IMR-90 (cell line): ENCODE measurements at regions not wholly inside any gene's neighbourhood (a gene's known extent, or its start where the extent isn't known, plus 50 kb on each side); places are given as distances from the start of the nearest gene placed in this dataset.

Source experiments
- ATAC-seq: fragments of 200-7000 bp; cut with Tn5 transposase; 2 replicates; pipeline ENCODE4 v1.9.1; 2020; ENCODE audit warnings: low read depth, mild to moderate bottlenecking, moderate library complexity
- BruUV-seq: library from RNA; stranded (reverse); fragments of 400-500 nt; replicated peaks from 2 replicates; lab custom pipeline; 2021; lab: Mats Ljungman, UMichigan
- CTCF ChIA-PET: fragments of 300-600 bp; formaldehyde crosslinking; extraction: SDS; loops from one replicate; lab custom pipeline; 2021; ENCODE audit warnings: antibody characterized with exemption; lab: Yijun Ruan, JAX
- POLR2A ChIA-PET: fragments of 300-600 bp; sonication (Branson Sonifier 250); formaldehyde crosslinking; loops from one replicate; lab custom pipeline; 2022; ENCODE audit warnings: antibody characterized with exemption; ENCODE audit not compliant: unreplicated experiment; lab: Charles Lee
- DNase-seq: peaks from one replicate; pipeline ENCODE4 v3.0.0; 2013
- H2AFZ ChIP-seq: replicated peaks from 2 replicates; pipeline ENCODE3; 2013; ENCODE audit warnings: low read length, mild to moderate bottlenecking; ENCODE audit not compliant: poor library complexity
- H2AK5ac ChIP-seq: 2 replicates; pipeline ENCODE4 v1.6.1; 2013; ENCODE audit warnings: low read depth, low read length, inconsistent platforms
- H2AK9ac ChIP-seq: replicated peaks from 2 replicates; pipeline ENCODE3; 2013; ENCODE audit warnings: mild to moderate bottlenecking, low read depth, low read length, moderate library complexity; ENCODE audit not compliant: poor library complexity
- H2BK120ac ChIP-seq: 2 replicates; pipeline ENCODE4 v1.6.1; 2013; ENCODE audit warnings: low read depth, low read length, inconsistent platforms
- H2BK15ac ChIP-seq: 3 replicates; pipeline ENCODE4 v1.6.1; 2013; ENCODE audit warnings: low read depth, low read length, inconsistent platforms
- H2BK20ac ChIP-seq: 2 replicates; pipeline ENCODE4 v1.6.1; 2013; ENCODE audit warnings: low read depth, mild to moderate bottlenecking, inconsistent platforms, low read length, moderate library complexity
- H2BK5ac ChIP-seq: 2 replicates; pipeline ENCODE4 v1.6.1; 2013; ENCODE audit warnings: mild to moderate bottlenecking, low read depth, low read length, inconsistent platforms; ENCODE audit not compliant: poor library complexity, severe bottlenecking
- H3K14ac ChIP-seq: replicated peaks from 2 replicates; pipeline ENCODE4 v1.6.1; 2013; ENCODE audit warnings: low read depth, low read length, inconsistent platforms
- H3K18ac ChIP-seq: 2 replicates; pipeline ENCODE4 v1.6.1; 2013; ENCODE audit warnings: low read depth, low read length, control low read depth
- H3K23ac ChIP-seq: 2 replicates; pipeline ENCODE4 v1.6.1; 2013; ENCODE audit warnings: low read depth, low read length, inconsistent platforms
- H3K27ac ChIP-seq: 2 replicates; pipeline ENCODE4 v1.5.1; 2013; ENCODE audit warnings: mild to moderate bottlenecking, control low read depth, low read length; ENCODE audit not compliant: insufficient read depth
- H3K27me3 ChIP-seq: 2 replicates; pipeline ENCODE4 v1.6.1; 2013; ENCODE audit warnings: low read length; ENCODE audit not compliant: control insufficient read depth, insufficient read depth
- H3K36me3 ChIP-seq: 2 replicates; pipeline ENCODE4 v1.6.1; 2013; ENCODE audit warnings: low read length, mixed read lengths; ENCODE audit not compliant: control insufficient read depth, insufficient read depth
- H3K4ac ChIP-seq: 2 replicates; pipeline ENCODE4 v1.6.1; 2013; ENCODE audit warnings: low read depth, low read length, inconsistent platforms
- H3K4me1 ChIP-seq: 2 replicates; pipeline ENCODE4 v1.6.1; 2013; ENCODE audit warnings: low read length, mixed read lengths; ENCODE audit not compliant: control insufficient read depth, insufficient read depth
- H3K4me2 ChIP-seq: 2 replicates; pipeline ENCODE4 v1.6.1; 2013; ENCODE audit warnings: low read depth, mild to moderate bottlenecking, control low read depth, low read length, moderate library complexity
- H3K4me3 ChIP-seq: 2 replicates; pipeline ENCODE4 v1.5.1; 2013; ENCODE audit warnings: low read depth, mild to moderate bottlenecking, control low read depth, low read length, moderate library complexity; ENCODE audit not compliant: insufficient read depth
- H3K56ac ChIP-seq: 2 replicates; pipeline ENCODE4 v1.6.1; 2013; ENCODE audit warnings: low read length, inconsistent platforms; ENCODE audit not compliant: insufficient read depth; ENCODE audit errors: extremely low read depth
- H3K79me1 ChIP-seq, 2 experiments: 2 replicates each; pipeline ENCODE4 v1.6.1; 2013; ENCODE audit warnings: low read length in 2 of 2, inconsistent platforms in 1 of 2, low read depth in 1 of 2
- H3K9ac ChIP-seq: 2 replicates; pipeline ENCODE4 v1.6.1; 2013; ENCODE audit warnings: low read depth, low read length, control low read depth
- H3K9me1 ChIP-seq: 2 replicates; pipeline ENCODE4 v1.6.1; 2013; ENCODE audit warnings: low read length, inconsistent platforms; ENCODE audit not compliant: insufficient read depth
- H3K9me3 ChIP-seq: 2 replicates; pipeline ENCODE4 v1.6.1; 2013; ENCODE audit warnings: low read length; ENCODE audit not compliant: control insufficient read depth, insufficient read depth
- H4K20me1 ChIP-seq: 2 replicates; pipeline ENCODE4 v1.6.1; 2013; ENCODE audit warnings: low read length, inconsistent platforms; ENCODE audit not compliant: insufficient read depth
- H4K5ac ChIP-seq: 2 replicates; pipeline ENCODE4 v1.6.1; 2013; ENCODE audit warnings: mild to moderate bottlenecking, low read depth, low read length, control low read depth
- H4K8ac ChIP-seq, 2 experiments: 2 replicates each; pipeline ENCODE4 v1.6.1; 2013; ENCODE audit warnings: low read depth in 2 of 2, low read length in 2 of 2, control low read depth in 1 of 2, inconsistent platforms in 1 of 2
- H4K91ac ChIP-seq: 2 replicates; pipeline ENCODE4 v1.6.1; 2013; ENCODE audit warnings: low read depth, low read length, inconsistent platforms; ENCODE audit not compliant: insufficient read depth
- FOS ChIP-seq: fragments of 150-350 bp; IDR thresholded peaks from 2 replicates; pipeline ENCODE4 v1.6.1; 2016; ENCODE audit warnings: low read depth, low read length
- MAFK ChIP-seq: IDR thresholded peaks from 2 replicates; pipeline ENCODE4 v1.6.1; 2012; ENCODE audit warnings: low read depth, low read length, improper control_type of control experiment
- MXI1 ChIP-seq: IDR thresholded peaks from 2 replicates; pipeline ENCODE4 v1.6.1; 2012; ENCODE audit warnings: low read depth, mild to moderate bottlenecking, low read length, moderate library complexity, borderline replicate concordance
- NFE2L2 ChIP-seq: fragments of 150-350 bp; IDR thresholded peaks from 2 replicates; pipeline ENCODE4 v1.6.1; 2016; ENCODE audit warnings: low read depth, mild to moderate bottlenecking, low read length
- POLR2A ChIP-seq: IDR thresholded peaks from 2 replicates; pipeline ENCODE4 v1.6.1; 2012; ENCODE audit warnings: mild to moderate bottlenecking, low read depth, low read length
- RCOR1 ChIP-seq: IDR thresholded peaks from 2 replicates; pipeline ENCODE4 v1.6.1; 2012; ENCODE audit warnings: mild to moderate bottlenecking, low read length, improper control_type of control experiment; ENCODE audit not compliant: insufficient replicate concordance
- RFX5 ChIP-seq: IDR thresholded peaks from 2 replicates; pipeline ENCODE4 v1.8.0; 2012; ENCODE audit warnings: low read depth, mild to moderate bottlenecking, low read length, moderate library complexity
- SMC3 ChIP-seq: fragments of 150-350 bp; IDR thresholded peaks from 2 replicates; pipeline ENCODE4 v1.6.1; 2016; ENCODE audit warnings: low read depth, mild to moderate bottlenecking, antibody characterized with exemption, low read length, moderate library complexity
- WGBS, 2 experiments: methylation state at CpG; one replicate each; pipeline versions ENCODE4 v1.1.5 to v1.1.7; 2013; ENCODE audit warnings: missing lambda C conversion rate in 2 of 2; ENCODE audit not compliant: insufficient read length in 1 of 2; ENCODE audit errors: extremely low coverage in 2 of 2; 5-methylcytosine and 5-hydroxymethylcytosine counted together
- dilution Hi-C: fragments of 300-500 bp; cut with HindIII; formaldehyde crosslinking; loops from one replicate; pipeline ENCODE4 v1.14.3; 2018; ENCODE audit warnings: low sequenced_read_pairs; ENCODE audit not compliant: unreplicated experiment
- in situ Hi-C: fragments of 300-500 bp; cut with MboI; formaldehyde crosslinking; loops from 3 replicates; pipeline ENCODE4 v1.14.3; 2019; ENCODE audit warnings: low sequenced_read_pairs, inconsistent platforms, mixed read lengths
- intact Hi-C: fragments of 100-400 bp; cut with micrococcal nuclease; formaldehyde crosslinking; loops from 2 replicates; pipeline ENCODE4 v1.10.0; 2022
- TF ChIP-seq, protein P1 (sequence below): fragments of 150-350 bp; IDR thresholded peaks from 2 replicates; pipeline ENCODE4 v1.6.1; 2016; ENCODE audit warnings: low read depth, mild to moderate bottlenecking, low read length, moderate library complexity, borderline replicate concordance
- TF ChIP-seq, protein P2 (sequence below): conservative IDR thresholded peaks from 2 replicates; pipeline ENCODE4 v1.5.1; 2012; ENCODE audit warnings: mild to moderate bottlenecking, low read depth, low read length, improper control_type of control experiment

DNA sequence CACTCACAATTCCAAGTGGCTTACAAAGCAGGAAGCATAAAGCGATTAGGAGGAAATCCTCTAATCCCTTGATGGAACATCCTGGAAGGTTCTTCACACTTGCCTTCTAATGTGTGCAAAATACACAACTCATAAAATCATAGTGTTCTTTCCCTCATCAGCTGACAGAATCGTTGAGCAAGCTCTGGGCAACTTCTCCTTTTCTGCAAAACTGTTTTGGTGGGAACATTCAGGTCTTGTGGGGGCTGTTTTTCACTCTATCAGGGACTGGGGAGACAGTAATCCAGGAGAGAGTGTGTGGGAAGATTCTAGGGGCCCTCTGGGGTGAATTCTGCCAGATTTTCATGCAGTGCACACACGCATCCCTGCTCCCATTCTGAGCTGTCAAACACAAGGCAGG lies 53.2 kb downstream of the IRAG1 start:
- no peak overlapping the region for H3K4me3 ChIP-seq
- no peak overlapping the region for H3K18ac ChIP-seq
- H3K9ac ChIP-seq, result no peak overlapping the region
- ATAC-seq (no peak), DNase-seq (no peak)
- no peaks in the 10 kb centered on the region for H3K27me3 ChIP-seq
- H3K14ac ChIP-seq, result no peak overlapping the region
- H4K20me1 ChIP-seq, result peaks cover 4% of the 10 kb centered on the region; the same call in 1 of the 2 replicates
- peaks cover 29% of the 10 kb centered on the region for H3K36me3 ChIP-seq
- no peak overlapping the region for H3K27ac ChIP-seq
- H4K5ac ChIP-seq, result no peak overlapping the region
- no peak overlapping the region for H2BK15ac ChIP-seq
- no peak overlapping the region for H4K91ac ChIP-seq
- ChIA-PET POLR2A (no interaction called here), CTCF (no interaction called here)
- peaks cover 20% of the 10 kb centered on the region for H3K9me1 ChIP-seq
- H2BK120ac ChIP-seq, result no peak overlapping the region
- H2BK20ac ChIP-seq, result no peak overlapping the region
- TF ChIP-seq SMC3 (no peak), POLR2A (no peak), RFX5 (no peak), FOS (no peak), MAFK (no peak), RCOR1 (no peak), NFE2L2 (no peak), MXI1 (no peak)
- TF ChIP-seq, protein P1, sequence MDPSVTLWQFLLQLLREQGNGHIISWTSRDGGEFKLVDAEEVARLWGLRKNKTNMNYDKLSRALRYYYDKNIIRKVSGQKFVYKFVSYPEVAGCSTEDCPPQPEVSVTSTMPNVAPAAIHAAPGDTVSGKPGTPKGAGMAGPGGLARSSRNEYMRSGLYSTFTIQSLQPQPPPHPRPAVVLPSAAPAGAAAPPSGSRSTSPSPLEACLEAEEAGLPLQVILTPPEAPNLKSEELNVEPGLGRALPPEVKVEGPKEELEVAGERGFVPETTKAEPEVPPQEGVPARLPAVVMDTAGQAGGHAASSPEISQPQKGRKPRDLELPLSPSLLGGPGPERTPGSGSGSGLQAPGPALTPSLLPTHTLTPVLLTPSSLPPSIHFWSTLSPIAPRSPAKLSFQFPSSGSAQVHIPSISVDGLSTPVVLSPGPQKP, result no peak
- TF ChIP-seq, protein P2, sequence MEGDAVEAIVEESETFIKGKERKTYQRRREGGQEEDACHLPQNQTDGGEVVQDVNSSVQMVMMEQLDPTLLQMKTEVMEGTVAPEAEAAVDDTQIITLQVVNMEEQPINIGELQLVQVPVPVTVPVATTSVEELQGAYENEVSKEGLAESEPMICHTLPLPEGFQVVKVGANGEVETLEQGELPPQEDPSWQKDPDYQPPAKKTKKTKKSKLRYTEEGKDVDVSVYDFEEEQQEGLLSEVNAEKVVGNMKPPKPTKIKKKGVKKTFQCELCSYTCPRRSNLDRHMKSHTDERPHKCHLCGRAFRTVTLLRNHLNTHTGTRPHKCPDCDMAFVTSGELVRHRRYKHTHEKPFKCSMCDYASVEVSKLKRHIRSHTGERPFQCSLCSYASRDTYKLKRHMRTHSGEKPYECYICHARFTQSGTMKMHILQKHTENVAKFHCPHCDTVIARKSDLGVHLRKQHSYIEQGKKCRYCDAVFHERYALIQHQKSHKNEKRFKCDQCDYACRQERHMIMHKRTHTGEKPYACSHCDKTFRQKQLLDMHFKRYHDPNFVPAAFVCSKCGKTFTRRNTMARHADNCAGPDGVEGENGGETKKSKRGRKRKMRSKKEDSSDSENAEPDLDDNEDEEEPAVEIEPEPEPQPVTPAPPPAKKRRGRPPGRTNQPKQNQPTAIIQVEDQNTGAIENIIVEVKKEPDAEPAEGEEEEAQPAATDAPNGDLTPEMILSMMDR, result no peak
- intact Hi-C loops, result no loop called here
- dilution Hi-C loops, result no loop called here
- no peak overlapping the region for H2AFZ ChIP-seq
- H2AK9ac ChIP-seq, result no peak overlapping the region
- H3K79me1 ChIP-seq, result peaks cover 19 to 77% of the 10 kb centered on the region in 2 experiments; a peak in 3 of 4 replicates
- WGBS, 2 experiments, result 100% methylated on average over 1 of the region's 3 CpGs; no CpG with 5 or more reads in 1 of the 2 experiments
- no peak overlapping the region for H3K4me2 ChIP-seq
- H3K4ac ChIP-seq, result no peak overlapping the region
- H3K4me1 ChIP-seq, result peaks cover 14% of the 10 kb centered on the region
- in situ Hi-C loops, result no loop called here
- BruUV-seq, result no TSS peak
- H4K8ac ChIP-seq, result no peak overlapping the region; a peak in 1 of 4 replicates
- no peak overlapping the region for H3K56ac ChIP-seq
- H2BK5ac ChIP-seq, result no peak overlapping the region
- no peaks in the 10 kb centered on the region for H3K9me3 ChIP-seq
- H2AK5ac ChIP-seq, result no peak overlapping the region; the same call in 1 of the 2 replicates
- H3K23ac ChIP-seq, result no peak overlapping the region
